ENCODE measurements at regions not wholly inside any gene's neighbourhood (a gene's known extent, or its start where the extent isn't known, plus 50 kb on each side); places are given as distances from the start of the nearest gene placed in this dataset.
A peak's percentile ranks its signal among the peaks of the same experiment; 100 is the strongest.

GRCh38 chr6:138596591-138596990 lies 97.3 kb upstream of the NHSL1 start:
- H4K20me1 ChIP-seq (ENCODE audit: insufficient read depth) = no peaks in the 10 kb centered on the region
- no peak overlapping the region for H2AFZ ChIP-seq
- H3K79me2 ChIP-seq (ENCODE audit: insufficient read depth) = no peaks in the 10 kb centered on the region
- TF ChIP-seq EZH2 (IDR thresholded peaks at IDR 0.05; ENCODE audit: insufficient read depth, poor library complexity, severe bottlenecking) (no peak), EZH2phosphoT487 (IDR thresholded peaks at IDR 0.05; ENCODE audit: insufficient read depth, low read depth) (no peak)
- H3K27me3 ChIP-seq (replicated peaks; ENCODE audit: insufficient read depth) = no peaks in the 10 kb centered on the region
- in situ Hi-C loops (cut with MboI) = loop anchor here (5.0 to 10.0 kb wide), 2 partner anchors 162 to 166 kb away; no protein-coding TSS in a partner anchor
- no peaks in the 10 kb centered on the region for H3K9me2 ChIP-seq (ENCODE audit: insufficient read depth)
- peaks cover 36% of the 10 kb centered on the region for H3F3A ChIP-seq (ENCODE audit: insufficient read depth)
- H3K9me3 ChIP-seq (ENCODE audit: low read depth) = no peaks in the 10 kb centered on the region
- no peak overlapping the region for H3K4me3 ChIP-seq
- 87 to 88% methylated on average over 11 of the region's 11 CpGs for WGBS, 2 experiments (ENCODE audit: low coverage in 1 of 2, low lambda C conversion rate in 2 of 2, missing lambda C conversion rate in 2 of 2)
- no peak overlapping the region for H3K27ac ChIP-seq
- H3K4me1 ChIP-seq (ENCODE audit: insufficient read depth) = peaks cover 33% of the 10 kb centered on the region
- H3K36me3 ChIP-seq (ENCODE audit: low read depth) = no peaks in the 10 kb centered on the region
- H3K4me2 ChIP-seq (ENCODE audit: unreplicated experiment) = no peak overlapping the region
- DNase-seq = no peak
- no peak overlapping the region for H3K9ac ChIP-seq

GRCh38 chr6:138597336-138597735 lies 98.0 kb upstream of the NHSL1 start:
- H3F3A ChIP-seq (ENCODE audit: insufficient read depth) = peaks cover 37% of the 10 kb centered on the region
- in situ Hi-C loops (cut with MboI) = loop anchor here (5.0 to 10.0 kb wide), 2 partner anchors 163 to 165 kb away; no protein-coding TSS in a partner anchor
- no peak overlapping the region for H3K4me3 ChIP-seq
- no peak overlapping the region for H3K9ac ChIP-seq
- H4K20me1 ChIP-seq (ENCODE audit: insufficient read depth) = no peaks in the 10 kb centered on the region
- no peaks in the 10 kb centered on the region for H3K9me2 ChIP-seq (ENCODE audit: insufficient read depth)
- H3K36me3 ChIP-seq (ENCODE audit: low read depth) = no peaks in the 10 kb centered on the region
- no peak for DNase-seq
- no peak overlapping the region for H3K27ac ChIP-seq
- WGBS, 2 experiments (ENCODE audit: low coverage in 1 of 2, low lambda C conversion rate in 2 of 2, missing lambda C conversion rate in 2 of 2) = 96 to 97% methylated on average over 7 of the region's 7 CpGs
- H3K27me3 ChIP-seq (replicated peaks; ENCODE audit: insufficient read depth) = no peaks in the 10 kb centered on the region
- no peak for TF ChIP-seq EZH2 (IDR thresholded peaks at IDR 0.05; ENCODE audit: insufficient read depth, poor library complexity, severe bottlenecking)
- no peak for TF ChIP-seq EZH2phosphoT487 (IDR thresholded peaks at IDR 0.05; ENCODE audit: insufficient read depth, low read depth)
- no peaks in the 10 kb centered on the region for H3K79me2 ChIP-seq (ENCODE audit: insufficient read depth)
- H3K4me2 ChIP-seq (ENCODE audit: unreplicated experiment) = no peak overlapping the region
- H2AFZ ChIP-seq = no peak overlapping the region
- H3K9me3 ChIP-seq (ENCODE audit: low read depth) = no peaks in the 10 kb centered on the region
- peaks cover 33% of the 10 kb centered on the region for H3K4me1 ChIP-seq (ENCODE audit: insufficient read depth)

DNA sequence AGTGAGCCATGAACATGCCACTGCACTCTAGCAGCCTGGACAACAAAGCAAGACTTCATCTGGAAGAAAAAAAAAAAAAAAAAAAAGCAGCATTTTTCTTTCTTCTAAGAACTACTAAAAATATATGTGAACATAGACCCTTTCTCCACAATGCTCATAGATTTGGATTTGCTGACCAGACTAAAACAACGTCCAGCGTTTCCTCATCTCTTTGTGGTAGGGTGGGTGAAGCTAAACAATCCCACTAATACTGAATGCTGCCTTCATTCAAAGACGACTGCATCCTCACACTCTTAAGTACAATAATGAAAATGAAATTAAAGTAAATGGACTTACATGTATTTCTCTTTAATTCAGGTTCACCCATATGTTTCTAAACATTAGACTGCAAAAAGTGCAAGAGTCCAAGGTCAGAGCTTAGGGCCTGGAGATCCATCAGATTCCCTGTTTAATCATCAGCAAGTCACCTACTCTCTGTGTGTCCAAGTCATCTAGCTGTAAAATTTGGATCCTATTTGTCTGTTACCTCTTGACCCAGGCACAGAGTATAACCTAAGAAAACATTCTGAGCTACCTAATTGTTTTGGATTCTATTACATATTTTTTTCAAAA lies 99.4 kb upstream of the NHSL1 start:
- H3K27ac ChIP-seq = no peak overlapping the region
- TF ChIP-seq EZH2 (IDR thresholded peaks at IDR 0.05; ENCODE audit: insufficient read depth, poor library complexity, severe bottlenecking) (no peak), EZH2phosphoT487 (IDR thresholded peaks at IDR 0.05; ENCODE audit: insufficient read depth, low read depth) (no peak)
- no peak overlapping the region for H3K4me3 ChIP-seq
- H3K9me3 ChIP-seq (ENCODE audit: low read depth) = no peaks in the 10 kb centered on the region
- peaks cover 27% of the 10 kb centered on the region for H3F3A ChIP-seq (ENCODE audit: insufficient read depth)
- no peak overlapping the region for H2AFZ ChIP-seq
- H3K4me2 ChIP-seq (ENCODE audit: unreplicated experiment) = no peak overlapping the region
- in situ Hi-C loops (cut with MboI) = loop anchor here (5.0 to 10.0 kb wide), 2 partner anchors 164 kb away; no protein-coding TSS in a partner anchor
- H3K36me3 ChIP-seq (ENCODE audit: low read depth) = no peaks in the 10 kb centered on the region
- no peaks in the 10 kb centered on the region for H3K27me3 ChIP-seq (replicated peaks; ENCODE audit: insufficient read depth)
- peaks cover 25% of the 10 kb centered on the region for H3K4me1 ChIP-seq (ENCODE audit: insufficient read depth)
- DNase-seq = no peak
- no peaks in the 10 kb centered on the region for H3K79me2 ChIP-seq (ENCODE audit: insufficient read depth)
- 85 to 87% methylated on average over 3 of the region's 3 CpGs for WGBS, 2 experiments (ENCODE audit: low coverage in 1 of 2, low lambda C conversion rate in 2 of 2, missing lambda C conversion rate in 2 of 2)
- no peaks in the 10 kb centered on the region for H4K20me1 ChIP-seq (ENCODE audit: insufficient read depth)
- no peak overlapping the region for H3K9ac ChIP-seq
- no peaks in the 10 kb centered on the region for H3K9me2 ChIP-seq (ENCODE audit: insufficient read depth)

- Histone ChIP-seq H3K36me3 (ENCODE audit: low read depth) (no peaks in the 10 kb centered on the region), H3K79me2 (ENCODE audit: insufficient read depth) (no peaks in the 10 kb centered on the region), H2AFZ (no peak overlapping the region), H3K4me2 (ENCODE audit: unreplicated experiment) (peak overlapping the region; percentile 56), H3F3A (ENCODE audit: insufficient read depth) (peaks cover 15% of the 10 kb centered on the region), H3K9me3 (ENCODE audit: low read depth) (no peaks in the 10 kb centered on the region), H3K4me1 (ENCODE audit: insufficient read depth) (peaks cover 14% of the 10 kb centered on the region), H3K9me2 (ENCODE audit: insufficient read depth) (no peaks in the 10 kb centered on the region), H3K27me3 (replicated peaks; ENCODE audit: insufficient read depth) (no peaks in the 10 kb centered on the region), H3K9ac (no peak overlapping the region), H4K20me1 (ENCODE audit: insufficient read depth) (no peaks in the 10 kb centered on the region), H3K4me3 (no peak overlapping the region), H3K27ac (peak overlapping the region; percentile 67)
- TF ChIP-seq EZH2 (IDR thresholded peaks at IDR 0.05; ENCODE audit: insufficient read depth, poor library complexity, severe bottlenecking) (no peak), EZH2phosphoT487 (IDR thresholded peaks at IDR 0.05; ENCODE audit: insufficient read depth, low read depth) (no peak)
- DNase-seq = no peak
- in situ Hi-C loops (cut with MboI) = no loop called here
Observed at GRCh38 chr6:138600261-138600660, 101.0 kb upstream of the NHSL1 start.

DNA sequence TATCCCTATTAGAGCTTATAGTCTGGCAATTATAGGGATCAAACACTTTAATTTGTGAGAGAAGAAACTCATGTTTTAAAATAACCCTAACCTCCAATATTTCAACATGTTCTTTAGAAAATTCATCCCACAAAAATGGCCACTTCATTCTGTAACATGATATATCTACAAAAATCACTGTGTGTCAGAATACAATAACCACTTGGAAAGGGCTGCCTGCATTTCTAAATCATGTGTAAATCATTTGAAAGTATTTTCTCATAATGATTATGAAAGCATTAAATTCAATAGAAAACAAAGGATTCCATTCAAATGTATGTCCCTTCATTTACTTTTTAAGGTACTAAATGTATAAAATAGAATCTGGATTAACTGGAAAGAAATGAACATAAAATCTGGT lies 101.4 kb upstream of the NHSL1 start:
- H3K9me3 ChIP-seq (ENCODE audit: low read depth) = no peaks in the 10 kb centered on the region
- H3K9me2 ChIP-seq (ENCODE audit: insufficient read depth) = no peaks in the 10 kb centered on the region
- DNase-seq = peak; percentile 83
- H2AFZ ChIP-seq = 0 out of 2 replicates have a peak overlapping the region, but pooled peaks have one; percentile 2
- H3K4me1 ChIP-seq (ENCODE audit: insufficient read depth) = peaks cover 14% of the 10 kb centered on the region
- peaks cover 15% of the 10 kb centered on the region for H3F3A ChIP-seq (ENCODE audit: insufficient read depth)
- peak overlapping the region; percentile 67 for H3K27ac ChIP-seq
- in situ Hi-C loops (cut with MboI) = no loop called here
- no peaks in the 10 kb centered on the region for H3K27me3 ChIP-seq (replicated peaks; ENCODE audit: insufficient read depth)
- no peak overlapping the region for H3K4me3 ChIP-seq
- TF ChIP-seq EZH2 (IDR thresholded peaks at IDR 0.05; ENCODE audit: insufficient read depth, poor library complexity, severe bottlenecking) (no peak), EZH2phosphoT487 (IDR thresholded peaks at IDR 0.05; ENCODE audit: insufficient read depth, low read depth) (no peak)
- H3K79me2 ChIP-seq (ENCODE audit: insufficient read depth) = no peaks in the 10 kb centered on the region
- no peaks in the 10 kb centered on the region for H4K20me1 ChIP-seq (ENCODE audit: insufficient read depth)
- peak overlapping the region; percentile 56 for H3K4me2 ChIP-seq (ENCODE audit: unreplicated experiment)
- H3K9ac ChIP-seq = peak overlapping the region; percentile 26; the same call in 1 of the 2 replicates
- H3K36me3 ChIP-seq (ENCODE audit: low read depth) = no peaks in the 10 kb centered on the region
